Mesenchymal stem cell (in vitro differentiated cells and primary cell): ENCODE measurements at regions not wholly inside any gene's neighbourhood (a gene's known extent, or its start where the extent isn't known, plus 50 kb on each side); places are given as distances from the start of the nearest gene placed in this dataset.

Experiments used
- DNase-seq: peaks from one replicate; pipeline ENCODE4 v3.0.0-alpha.2; 2013
- H2AFZ ChIP-seq: one replicate; pipeline ENCODE4 v1.6.1; 2013; ENCODE audit warnings: low read depth, mild to moderate bottlenecking, control low read depth, inconsistent platforms, low read length, moderate library complexity
- H2AK5ac ChIP-seq: 2 replicates; pipeline ENCODE4 v1.6.1; 2013; ENCODE audit warnings: low read length, moderate library complexity, mild to moderate bottlenecking, inconsistent platforms; ENCODE audit not compliant: severe bottlenecking
- H2BK120ac ChIP-seq: one replicate; pipeline ENCODE4 v1.6.1; 2013; ENCODE audit warnings: low read depth, mild to moderate bottlenecking, inconsistent platforms, low read length, moderate library complexity
- H2BK12ac ChIP-seq, 2 experiments: one replicate each; pipeline ENCODE4 v1.6.1; 2013; ENCODE audit warnings: inconsistent platforms in 2 of 2, low read length in 2 of 2, mild to moderate bottlenecking in 2 of 2, moderate library complexity in 2 of 2, control low read depth in 1 of 2
- H2BK15ac ChIP-seq: one replicate; pipeline ENCODE4 v1.6.1; 2013; ENCODE audit warnings: mild to moderate bottlenecking, low read depth, inconsistent platforms; ENCODE audit not compliant: poor library complexity, severe bottlenecking
- H2BK5ac ChIP-seq: 2 replicates; pipeline ENCODE4 v1.6.1; 2013; ENCODE audit warnings: low read depth, mild to moderate bottlenecking, low read length, control low read depth, inconsistent platforms; ENCODE audit not compliant: poor library complexity, severe bottlenecking
- H3K14ac ChIP-seq, 2 experiments: one replicate each; pipeline ENCODE4 v1.6.1; 2013; ENCODE audit warnings: inconsistent platforms in 2 of 2, low read length in 2 of 2, control low read depth in 1 of 2, mild to moderate bottlenecking in 1 of 2, moderate library complexity in 1 of 2
- H3K18ac ChIP-seq, 2 experiments: one replicate each; pipeline ENCODE4 v1.6.1; 2013; ENCODE audit warnings: inconsistent platforms in 2 of 2, low read length in 2 of 2, control low read depth in 1 of 2, low read depth in 1 of 2, mild to moderate bottlenecking in 1 of 2
- H3K23ac ChIP-seq, 2 experiments: one replicate each; pipeline ENCODE4 v1.6.1; 2013; ENCODE audit warnings: inconsistent platforms in 2 of 2, low read length in 2 of 2, mild to moderate bottlenecking in 2 of 2, moderate library complexity in 2 of 2, control low read depth in 1 of 2
- H3K27ac ChIP-seq: 2 replicates; pipeline ENCODE4 v1.5.1; 2013; ENCODE audit warnings: mild to moderate bottlenecking, moderate library complexity, low read length, control low read depth, inconsistent platforms; ENCODE audit not compliant: poor library complexity, severe bottlenecking
- H3K27me3 ChIP-seq, 2 experiments: 2 replicates each; pipeline versions ENCODE4 v1.6.1 to v1.7.0; 2013; ENCODE audit warnings: low read length in 2 of 2, mild to moderate bottlenecking in 2 of 2, moderate library complexity in 2 of 2, control low read depth in 1 of 2, inconsistent platforms in 1 of 2; ENCODE audit not compliant: control insufficient read depth in 1 of 2, insufficient read depth in 1 of 2
- H3K36me3 ChIP-seq, 2 experiments: 2 replicates each; pipeline versions ENCODE4 v1.6.1 to v1.7.0; 2013; ENCODE audit warnings: low read length in 2 of 2, control low read depth in 1 of 2, inconsistent platforms in 1 of 2, low read depth in 1 of 2, mild to moderate bottlenecking in 1 of 2; ENCODE audit not compliant: insufficient read depth in 2 of 2, control insufficient read depth in 1 of 2
- H3K4ac ChIP-seq, 2 experiments: one replicate each; pipeline ENCODE4 v1.6.1; 2013; ENCODE audit warnings: inconsistent platforms in 2 of 2, low read length in 2 of 2, mild to moderate bottlenecking in 2 of 2, moderate library complexity in 2 of 2, control low read depth in 1 of 2, low read depth in 1 of 2
- H3K4me1 ChIP-seq: 2 replicates; pipeline ENCODE4 v1.6.1; 2013; ENCODE audit warnings: low read depth, low read length, control low read depth; ENCODE audit not compliant: control insufficient read depth, insufficient read depth
- H3K4me2 ChIP-seq: 2 replicates; pipeline ENCODE4 v1.6.1; 2013; ENCODE audit warnings: low read length, mild to moderate bottlenecking, inconsistent platforms; ENCODE audit not compliant: poor library complexity, severe bottlenecking
- H3K4me3 ChIP-seq, 2 experiments: 2 replicates each; pipeline versions ENCODE4 v1.5.1 to v1.7.0; 2013; ENCODE audit warnings: low read length in 2 of 2, mild to moderate bottlenecking in 2 of 2, control low read depth in 1 of 2, low read depth in 1 of 2; ENCODE audit not compliant: insufficient read depth in 1 of 2
- H3K79me1 ChIP-seq: replicated peaks from 2 replicates; pipeline ENCODE4 v1.6.1; 2013; ENCODE audit warnings: mild to moderate bottlenecking, control low read depth, low read length, inconsistent platforms; ENCODE audit not compliant: poor library complexity, severe bottlenecking
- H3K9ac ChIP-seq: 2 replicates; pipeline ENCODE4 v1.7.0; 2013; ENCODE audit warnings: mild to moderate bottlenecking, low read length, moderate library complexity
- H3K9me3 ChIP-seq: 2 replicates; pipeline ENCODE4 v1.7.0; 2013; ENCODE audit warnings: mild to moderate bottlenecking, low read length; ENCODE audit not compliant: control insufficient read depth
- H4K8ac ChIP-seq: one replicate; pipeline ENCODE4 v1.6.1; 2013; ENCODE audit warnings: inconsistent platforms, mild to moderate bottlenecking, low read length, moderate library complexity
- H4K91ac ChIP-seq: one replicate; pipeline ENCODE4 v1.6.1; 2013; ENCODE audit warnings: mild to moderate bottlenecking, low read length, inconsistent platforms
- WGBS: methylation state at CpG from one replicate; pipeline ENCODE4 v1.1.7; 2013; ENCODE audit warnings: mixed read lengths; 5-methylcytosine and 5-hydroxymethylcytosine counted together

DNA sequence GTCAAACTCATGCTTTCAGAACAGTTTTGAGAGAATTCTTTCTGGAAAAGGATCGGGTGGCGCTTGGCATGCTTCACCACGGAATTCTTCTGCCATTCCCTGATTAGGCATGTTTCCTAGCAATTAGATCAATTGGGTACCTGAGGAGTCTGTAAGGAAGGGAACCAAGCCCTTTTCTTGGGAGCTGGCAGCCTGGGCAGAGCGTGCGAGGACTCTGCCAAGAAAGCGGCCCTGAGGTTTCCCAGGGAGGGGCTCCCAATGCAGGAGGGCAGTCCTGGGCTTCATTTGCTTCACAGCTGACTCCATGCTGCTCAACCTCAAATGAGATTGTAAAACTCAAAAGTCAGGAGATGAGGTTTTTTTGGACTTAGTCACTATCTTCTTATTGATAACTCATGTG is 60.3 kb downstream of the MYCN start:
- H2BK120ac ChIP-seq, result no peak overlapping the region
- no peak overlapping the region for H2AFZ ChIP-seq
- 83% methylated on average over 6 of the region's 6 CpGs for WGBS
- H3K27ac ChIP-seq, result no peak overlapping the region
- no peaks in the 10 kb centered on the region for H3K79me1 ChIP-seq
- no peaks in the 10 kb centered on the region for H3K36me3 ChIP-seq
- no peak for DNase-seq
- H3K4ac ChIP-seq, result no peak overlapping the region
- no peaks in the 10 kb centered on the region for H3K27me3 ChIP-seq
- H3K14ac ChIP-seq, result no peak overlapping the region
- H3K4me2 ChIP-seq, result no peak overlapping the region
- no peaks in the 10 kb centered on the region for H3K4me1 ChIP-seq
- H2BK12ac ChIP-seq, result no peak overlapping the region
- no peak overlapping the region for H3K9ac ChIP-seq
- no peak overlapping the region for H2AK5ac ChIP-seq
- no peak overlapping the region for H3K4me3 ChIP-seq
- no peak overlapping the region for H3K18ac ChIP-seq
- no peak overlapping the region for H4K91ac ChIP-seq
- H4K8ac ChIP-seq, result no peak overlapping the region
- H2BK15ac ChIP-seq, result no peak overlapping the region
- peaks cover 7% of the 10 kb centered on the region for H3K9me3 ChIP-seq
- no peak overlapping the region for H2BK5ac ChIP-seq
- no peak overlapping the region for H3K23ac ChIP-seq

DNA sequence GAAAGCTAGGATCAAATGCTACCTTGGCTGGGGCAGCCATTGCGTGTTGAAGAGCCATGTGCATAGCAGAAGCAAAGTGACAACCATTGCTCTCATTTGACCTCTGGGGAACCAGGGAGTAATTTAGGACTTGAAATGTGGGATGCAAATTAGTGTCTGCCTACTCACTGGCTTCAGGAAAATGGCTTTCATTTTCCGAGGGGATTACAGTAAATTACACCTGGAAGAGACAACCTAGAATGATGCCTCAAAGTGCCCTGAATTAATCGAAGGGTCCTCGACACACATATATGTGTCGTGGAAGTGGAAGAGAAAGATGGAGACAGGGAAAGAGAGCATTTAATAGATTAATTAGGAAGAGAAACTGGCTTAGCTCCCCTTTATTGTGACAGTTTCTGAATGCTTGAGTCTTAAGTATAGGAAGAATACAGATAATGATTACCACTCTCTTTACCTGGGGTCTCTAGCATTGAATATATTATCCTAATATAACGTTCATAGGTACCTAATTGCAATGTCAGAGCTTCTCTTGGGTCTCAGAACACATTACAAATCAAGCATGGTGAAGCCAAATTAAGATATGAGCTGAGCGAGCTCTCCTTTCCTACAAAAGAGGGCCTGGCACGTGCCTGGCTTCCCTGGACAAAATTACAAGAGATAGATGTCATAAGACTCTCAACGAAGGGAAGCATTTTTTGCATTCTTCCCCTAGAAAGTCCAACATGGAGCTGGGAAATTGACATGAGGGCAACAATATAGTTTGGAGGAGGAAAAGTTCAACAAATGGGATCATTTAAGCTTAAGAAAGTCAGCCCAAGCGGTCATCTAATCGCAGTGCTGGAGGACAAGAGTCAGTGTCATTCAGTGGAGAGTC is 59.5 kb downstream of the MYCN start:
- DNase-seq, result no peak
- Histone ChIP-seq H3K18ac (no peak overlapping the region), H2BK12ac (no peak overlapping the region), H2BK120ac (no peak overlapping the region), H3K4ac (no peak overlapping the region), H3K4me2 (no peak overlapping the region), H3K4me1 (no peaks in the 10 kb centered on the region), H3K23ac (no peak overlapping the region), H4K91ac (no peak overlapping the region), H3K27me3 (no peaks in the 10 kb centered on the region), H3K36me3 (no peaks in the 10 kb centered on the region), H3K9ac (no peak overlapping the region), H3K9me3 (peaks cover 7% of the 10 kb centered on the region), H2BK5ac (no peak overlapping the region), H3K79me1 (no peaks in the 10 kb centered on the region), H2BK15ac (no peak overlapping the region), H4K8ac (no peak overlapping the region), H3K27ac (no peak overlapping the region), H3K14ac (no peak overlapping the region), H3K4me3 (no peak overlapping the region), H2AK5ac (no peak overlapping the region), H2AFZ (no peak overlapping the region)
- WGBS, result 73% methylated on average over 11 of the region's 11 CpGs

DNA sequence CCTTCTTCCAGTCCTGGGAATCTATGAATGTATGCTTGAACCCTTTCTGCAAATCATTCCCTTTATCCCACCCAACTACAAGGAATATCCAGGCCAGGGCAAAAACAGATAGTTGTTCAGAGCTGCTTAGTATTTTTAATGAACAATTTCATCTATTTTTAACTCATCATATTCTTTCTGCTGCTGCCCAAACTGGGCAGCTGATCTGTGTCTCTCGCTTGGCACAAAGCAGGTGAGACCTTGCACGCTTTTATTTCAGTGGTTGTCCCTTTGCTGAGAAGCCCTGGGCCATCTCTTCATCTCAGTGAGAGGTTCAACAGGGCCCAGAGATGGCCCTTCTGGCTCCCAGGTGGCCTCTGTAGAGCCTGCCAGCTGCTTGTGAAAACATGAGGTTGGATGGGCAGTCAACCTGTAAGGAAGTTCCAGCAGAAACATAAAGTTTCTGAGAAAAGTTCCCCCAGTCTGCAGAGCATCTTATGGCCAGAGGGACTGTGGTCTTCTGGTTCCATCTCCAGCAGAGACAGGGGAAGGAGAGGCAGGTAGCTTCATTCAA is 57.5 kb downstream of the MYCN start:
- Histone ChIP-seq H3K27me3 (no peaks in the 10 kb centered on the region), H3K4ac (no peak overlapping the region), H4K91ac (no peak overlapping the region), H3K9ac (no peak overlapping the region), H2BK5ac (no peak overlapping the region), H3K36me3 (no peaks in the 10 kb centered on the region), H2BK15ac (no peak overlapping the region), H3K4me2 (no peak overlapping the region), H2BK12ac (no peak overlapping the region), H3K79me1 (no peaks in the 10 kb centered on the region), H4K8ac (no peak overlapping the region), H3K14ac (no peak overlapping the region), H3K23ac (no peak overlapping the region), H2AK5ac (no peak overlapping the region), H2BK120ac (no peak overlapping the region), H3K4me3 (no peak overlapping the region), H3K4me1 (no peaks in the 10 kb centered on the region), H2AFZ (no peak overlapping the region), H3K27ac (no peak overlapping the region), H3K18ac (no peak overlapping the region), H3K9me3 (peaks cover 3% of the 10 kb centered on the region)
- no peak for DNase-seq
- WGBS, result 91% methylated on average over 2 of the region's 2 CpGs

DNA sequence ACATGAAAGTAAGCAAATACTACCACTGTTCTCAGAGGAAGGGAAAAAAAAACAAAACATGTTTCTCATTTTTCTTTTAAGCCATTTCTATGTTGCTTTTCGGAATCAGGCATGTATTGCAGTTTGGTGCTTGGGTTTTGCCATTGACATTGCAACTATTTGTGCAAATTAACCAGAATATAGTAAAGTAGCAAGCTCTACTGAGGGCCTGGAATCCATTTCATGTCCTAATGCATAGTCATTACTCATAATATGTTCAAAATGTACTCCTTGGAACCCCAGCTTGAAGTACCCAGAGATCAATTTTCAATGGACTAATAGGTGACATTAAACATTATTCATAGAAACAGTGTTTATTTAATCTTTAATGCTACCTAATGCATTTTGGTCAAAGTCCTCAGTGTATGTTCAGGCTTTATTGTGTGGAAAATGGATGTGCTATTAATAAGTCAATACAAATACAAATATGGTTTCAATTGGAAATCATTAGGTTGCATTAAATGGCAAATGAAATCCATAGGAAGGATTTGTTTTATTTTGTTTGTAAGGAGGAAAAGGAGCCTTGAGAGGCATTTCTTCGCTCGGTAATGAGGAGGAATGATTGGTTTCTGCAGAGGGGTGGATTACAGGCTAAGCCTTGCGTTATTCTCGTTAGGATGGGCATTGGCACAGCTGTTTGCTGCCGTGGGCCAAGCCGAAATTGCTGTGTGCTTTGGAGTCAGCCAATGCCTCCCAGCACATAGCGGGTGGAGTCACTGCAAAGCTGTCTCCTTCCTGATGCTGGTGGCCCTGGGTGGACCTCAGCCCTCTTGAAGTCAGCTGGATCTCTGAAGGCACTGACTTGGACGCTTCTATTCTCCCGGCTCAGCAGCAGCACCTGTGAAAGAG is 56.4 kb downstream of the MYCN start:
- Histone ChIP-seq H2BK120ac (no peak overlapping the region), H3K36me3 (no peaks in the 10 kb centered on the region), H4K91ac (no peak overlapping the region), H3K18ac (no peak overlapping the region), H3K14ac (no peak overlapping the region), H3K9ac (no peak overlapping the region), H2BK12ac (no peak overlapping the region), H2AK5ac (no peak overlapping the region), H3K27me3 (no peaks in the 10 kb centered on the region), H2AFZ (no peak overlapping the region), H3K23ac (no peak overlapping the region), H3K4me3 (no peak overlapping the region), H2BK15ac (no peak overlapping the region), H3K4me2 (no peak overlapping the region), H3K79me1 (no peaks in the 10 kb centered on the region), H3K4ac (no peak overlapping the region), H2BK5ac (no peak overlapping the region), H3K4me1 (no peaks in the 10 kb centered on the region), H4K8ac (no peak overlapping the region), H3K27ac (no peak overlapping the region), H3K9me3 (no peaks in the 10 kb centered on the region)
- no peak for DNase-seq
- 51% methylated on average over 9 of the region's 10 CpGs for WGBS
